ENCODE measurements at regions not wholly inside any gene's neighbourhood (a gene's known extent, or its start where the extent isn't known, plus 50 kb on each side); places are given as distances from the start of the nearest gene placed in this dataset.

- Histone ChIP-seq H3K9me3 (replicated peaks in 1 of 2; ENCODE audit: control insufficient read depth in 1 of 2, insufficient read depth in 1 of 2, low read length in 2 of 2) (no peaks in the 10 kb centered on the region), H3K4me3 (replicated peaks in 1 of 3; ENCODE audit: low read depth in 2 of 3, low read length in 3 of 3) (no peak overlapping the region), H3K79me2 (ENCODE audit: insufficient read depth, low read length) (no peaks in the 10 kb centered on the region), H4K20me1 (ENCODE audit: insufficient read depth, low read length) (no peaks in the 10 kb centered on the region), H3K27ac (ENCODE audit: low read depth in 1 of 2, low read length in 2 of 2) (no peak overlapping the region), H3K9ac (ENCODE audit: insufficient read depth, low read length, poor library complexity, severe bottlenecking) (no peak overlapping the region), H2AFZ (ENCODE audit: insufficient read depth, low read depth, low read length, poor library complexity, severe bottlenecking) (peak overlapping the region; percentile 6), H3K27me3 (ENCODE audit: control insufficient read depth in 2 of 2, insufficient read depth in 2 of 2, low read length in 2 of 2) (no peaks in the 10 kb centered on the region), H3K4me2 (replicated peaks; ENCODE audit: extremely low read depth, low read length, poor library complexity, severe bottlenecking) (no peak overlapping the region), H3K36me3 (replicated peaks in 1 of 2; ENCODE audit: control insufficient read depth in 1 of 2, insufficient read depth in 2 of 2, low read length in 2 of 2) (no peaks in the 10 kb centered on the region), H3K4me1 (ENCODE audit: control insufficient read depth in 1 of 2, insufficient read depth in 2 of 2, low read length in 2 of 2) (peaks cover 26 to 32% of the 10 kb centered on the region in 2 donors)
- no CpG with 5 or more reads among the region's 6 CpGs for WGBS (ENCODE audit: insufficient coverage)
- peak overlapping the region in 1 of 7 donors; percentile 32 for H3K27ac Mint-ChIP-seq
- H3K4me3 Mint-ChIP-seq: no peak overlapping the region
- intact Hi-C loops (cut with micrococcal nuclease): loop anchor here (5.0 to 10.0 kb wide), 2 partner anchors 102 to 109 kb away; partner anchors contain the start of gene SLC8A1 (in 1 of the 2)
- no peaks in the 10 kb centered on the region for H3K36me3 Mint-ChIP-seq
- H3K27me3 Mint-ChIP-seq (ENCODE audit: low read depth in 3 of 3): peaks cover 0 to 2% (median 2%) of the 10 kb centered on the region in 3 donors
- H3K9me3 Mint-ChIP-seq: no peaks in the 10 kb centered on the region
- no peak for TF ChIP-seq CTCF (IDR thresholded peaks at IDR 0.05)
- H3K4me1 Mint-ChIP-seq: peaks cover 34% of the 10 kb centered on the region
- DNase-seq: no peak
Observed at GRCh38 chr2:40556739-40557138, 104.8 kb upstream of the SLC8A1 start.

- H3K27ac Mint-ChIP-seq: peak overlapping the region; percentile 55 to 85 (median 75)
- H3K36me3 ChIP-seq (replicated peaks in 1 of 2; ENCODE audit: control insufficient read depth in 1 of 2, insufficient read depth in 2 of 2, low read length in 2 of 2): no peaks in the 10 kb centered on the region
- H3K79me2 ChIP-seq (ENCODE audit: insufficient read depth, low read length): no peaks in the 10 kb centered on the region
- H3K27ac ChIP-seq (ENCODE audit: low read depth in 1 of 2, low read length in 2 of 2): peak overlapping the region in 1 of 2 donors; percentile 74
- no peaks in the 10 kb centered on the region for H3K36me3 Mint-ChIP-seq
- H3K9ac ChIP-seq (ENCODE audit: insufficient read depth, low read length, poor library complexity, severe bottlenecking): no peak overlapping the region
- peak; percentile 79 to 87 (median 83) for DNase-seq
- intact Hi-C loops (cut with micrococcal nuclease): loop anchor here (5.0 to 10.0 kb wide), 2 partner anchors 104 to 111 kb away; partner anchors contain the start of gene SLC8A1 (in 1 of the 2)
- peaks cover 29 to 34% of the 10 kb centered on the region in 2 donors for H3K4me1 ChIP-seq (ENCODE audit: control insufficient read depth in 1 of 2, insufficient read depth in 2 of 2, low read length in 2 of 2)
- no peak for TF ChIP-seq CTCF (IDR thresholded peaks at IDR 0.05)
- H3K9me3 Mint-ChIP-seq: no peaks in the 10 kb centered on the region
- H3K27me3 Mint-ChIP-seq (ENCODE audit: low read depth in 3 of 3): no peaks in the 10 kb centered on the region
- no peaks in the 10 kb centered on the region for H3K27me3 ChIP-seq (ENCODE audit: control insufficient read depth in 2 of 2, insufficient read depth in 2 of 2, low read length in 2 of 2)
- H4K20me1 ChIP-seq (ENCODE audit: insufficient read depth, low read length): no peaks in the 10 kb centered on the region
- no peaks in the 10 kb centered on the region for H3K9me3 ChIP-seq (replicated peaks in 1 of 2; ENCODE audit: control insufficient read depth in 1 of 2, insufficient read depth in 1 of 2, low read length in 2 of 2)
- peak overlapping the region in 1 of 2 donors; percentile 32 for H3K4me3 Mint-ChIP-seq
- no peak overlapping the region for H2AFZ ChIP-seq (ENCODE audit: insufficient read depth, low read depth, low read length, poor library complexity, severe bottlenecking)
- H3K4me3 ChIP-seq (replicated peaks in 1 of 3; ENCODE audit: low read depth in 2 of 3, low read length in 3 of 3): peak overlapping the region in 1 of 3 experiments; percentile 35
- WGBS (ENCODE audit: insufficient coverage): 0% methylated on average over 3 of the region's 6 CpGs
- H3K4me1 Mint-ChIP-seq: peaks cover 41% of the 10 kb centered on the region
- H3K4me2 ChIP-seq (replicated peaks; ENCODE audit: extremely low read depth, low read length, poor library complexity, severe bottlenecking): peak overlapping the region; percentile 32
Observed at GRCh38 chr2:40558761-40559160, 106.9 kb upstream of the SLC8A1 start.
